Osteoblast (primary cell): ENCODE measurements at regions not wholly inside any gene's neighbourhood (a gene's known extent, or its start where the extent isn't known, plus 50 kb on each side); places are given as distances from the start of the nearest gene placed in this dataset.

Source experiments
- DNase-seq: peaks from one replicate; pipeline ENCODE4 v3.0.0; 2011; ENCODE audit warnings: low spot score, mixed read lengths; ENCODE audit not compliant: insufficient read length; ENCODE audit errors: missing footprints
- H2AFZ ChIP-seq: 2 replicates; pipeline ENCODE4 v1.6.0; 2011; ENCODE audit warnings: mild to moderate bottlenecking, low read length
- H3K27ac ChIP-seq: 2 replicates; pipeline ENCODE4 v1.5.1; 2011; ENCODE audit warnings: mild to moderate bottlenecking, low read depth, low read length, moderate library complexity
- H3K27me3 ChIP-seq: 2 replicates; pipeline ENCODE4 v1.6.0; 2012; ENCODE audit warnings: mild to moderate bottlenecking, control low read depth, inconsistent platforms, low read length, moderate library complexity; ENCODE audit not compliant: insufficient read depth
- H3K36me3 ChIP-seq: 2 replicates; pipeline ENCODE4 v1.5.1; 2011; ENCODE audit warnings: mild to moderate bottlenecking, low read length, control low read depth, moderate library complexity; ENCODE audit not compliant: insufficient read depth
- H3K4me1 ChIP-seq: 2 replicates; pipeline ENCODE4 v1.5.1; 2011; ENCODE audit warnings: mild to moderate bottlenecking, low read length, control low read depth, moderate library complexity; ENCODE audit not compliant: insufficient read depth
- H3K4me2 ChIP-seq: 2 replicates; pipeline ENCODE4 v1.6.0; 2011; ENCODE audit warnings: mild to moderate bottlenecking, low read length; ENCODE audit not compliant: insufficient read depth
- H3K4me3 ChIP-seq: fragments of 200-600 bp; sonication (generic); 3 replicates; pipeline ENCODE4 v1.5.1; 2012; ENCODE audit warnings: mild to moderate bottlenecking, low read length, inconsistent platforms; ENCODE audit not compliant: insufficient read depth
- H3K79me2 ChIP-seq: 2 replicates; pipeline ENCODE4 v1.6.0; 2012; ENCODE audit warnings: mild to moderate bottlenecking, low read length, control low read depth, inconsistent platforms; ENCODE audit not compliant: insufficient read depth
- H3K9me3 ChIP-seq: 2 replicates; pipeline ENCODE4 v1.5.1; 2011; ENCODE audit warnings: low read depth, low read length, control low read depth
- H4K20me1 ChIP-seq: 2 replicates; pipeline ENCODE4 v1.6.0; 2012; ENCODE audit warnings: mild to moderate bottlenecking, low read length, control low read depth; ENCODE audit not compliant: insufficient read depth
- CTCF ChIP-seq: IDR thresholded peaks from 2 replicates; pipeline ENCODE4 v1.5.1; 2011; ENCODE audit warnings: mild to moderate bottlenecking, low read depth, low read length, moderate library complexity; ENCODE audit errors: extremely low read depth

DNA sequence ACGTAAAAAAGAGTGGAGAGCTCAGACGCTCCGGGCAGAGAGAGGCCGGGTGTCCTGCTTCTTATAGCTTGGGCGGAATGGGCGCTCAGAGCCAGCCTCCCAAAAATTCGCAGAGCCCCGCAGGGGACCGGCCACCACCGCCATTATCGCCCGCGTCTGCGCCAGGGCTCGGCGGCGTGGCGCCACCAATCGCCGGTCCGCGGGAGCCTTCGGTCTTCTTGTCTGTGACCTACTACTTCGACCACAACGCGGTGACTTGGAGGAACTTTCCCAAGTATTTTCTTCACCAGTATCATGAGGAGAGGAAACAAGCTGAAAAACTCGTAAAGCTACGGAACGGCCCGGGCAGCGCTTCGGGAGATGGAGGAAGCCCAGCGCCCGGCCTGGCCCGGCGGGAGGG lies 1138.1 kb upstream of the CHAC2 start:
- DNase-seq: no peak
- Histone ChIP-seq H3K27me3 (no peaks in the 10 kb centered on the region), H3K9me3 (no peaks in the 10 kb centered on the region), H3K4me2 (no peak overlapping the region), H4K20me1 (no peaks in the 10 kb centered on the region), H3K36me3 (no peaks in the 10 kb centered on the region), H3K4me1 (no peaks in the 10 kb centered on the region), H2AFZ (no peak overlapping the region), H3K27ac (no peak overlapping the region), H3K79me2 (no peaks in the 10 kb centered on the region), H3K4me3 (no peak overlapping the region)
- no peak for TF ChIP-seq CTCF

- no peaks in the 10 kb centered on the region for H3K4me1 ChIP-seq
- H3K4me3 ChIP-seq: no peak overlapping the region
- no peak overlapping the region for H3K4me2 ChIP-seq
- H3K27me3 ChIP-seq: no peaks in the 10 kb centered on the region
- H3K79me2 ChIP-seq: no peaks in the 10 kb centered on the region
- no peak overlapping the region for H3K27ac ChIP-seq
- no peaks in the 10 kb centered on the region for H3K9me3 ChIP-seq
- H4K20me1 ChIP-seq: no peaks in the 10 kb centered on the region
- no peak for DNase-seq
- TF ChIP-seq CTCF: no peak
- no peaks in the 10 kb centered on the region for H3K36me3 ChIP-seq
- H2AFZ ChIP-seq: no peak overlapping the region
Measured at GRCh38 chr2:52622266-52622665, 1145.3 kb upstream of the CHAC2 start.

DNA sequence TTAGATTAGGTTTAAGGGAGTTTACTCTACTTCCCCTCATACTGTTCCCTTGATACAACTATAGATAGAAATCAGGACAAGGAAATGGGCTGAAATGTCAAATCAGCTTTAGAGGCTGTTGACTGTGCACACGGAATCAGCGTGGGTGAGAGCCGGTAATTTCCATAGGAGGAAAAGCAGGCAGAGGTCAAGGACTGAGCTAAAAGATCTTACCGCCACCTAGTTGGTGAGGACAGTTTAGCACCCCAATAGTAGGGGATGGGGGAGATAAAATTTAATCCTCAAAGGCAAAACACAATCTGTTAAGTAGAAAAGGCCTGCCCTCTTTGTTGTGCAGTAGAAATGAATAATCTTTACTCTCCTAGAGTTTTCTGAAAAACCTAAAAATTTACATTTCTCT lies 1154.5 kb upstream of the CHAC2 start:
- Histone ChIP-seq H4K20me1 (no peaks in the 10 kb centered on the region), H3K27me3 (no peaks in the 10 kb centered on the region), H3K4me2 (no peak overlapping the region), H3K4me3 (no peak overlapping the region), H3K36me3 (no peaks in the 10 kb centered on the region), H3K79me2 (no peaks in the 10 kb centered on the region), H2AFZ (no peak overlapping the region), H3K27ac (no peak overlapping the region), H3K9me3 (no peaks in the 10 kb centered on the region), H3K4me1 (no peaks in the 10 kb centered on the region)
- DNase-seq: no peak
- TF ChIP-seq CTCF: no peak

GRCh38 chr2:52611759-52612158 lies 1155.8 kb upstream of the CHAC2 start:
- H3K4me3 ChIP-seq: no peak overlapping the region
- H3K79me2 ChIP-seq: no peaks in the 10 kb centered on the region
- DNase-seq: no peak
- no peak overlapping the region for H2AFZ ChIP-seq
- no peaks in the 10 kb centered on the region for H3K4me1 ChIP-seq
- H3K9me3 ChIP-seq: no peaks in the 10 kb centered on the region
- H4K20me1 ChIP-seq: no peaks in the 10 kb centered on the region
- no peaks in the 10 kb centered on the region for H3K36me3 ChIP-seq
- no peak for TF ChIP-seq CTCF
- no peak overlapping the region for H3K4me2 ChIP-seq
- no peak overlapping the region for H3K27ac ChIP-seq
- no peaks in the 10 kb centered on the region for H3K27me3 ChIP-seq
